ENCODE measurements at regions not wholly inside any gene's neighbourhood (a gene's known extent, or its start where the extent isn't known, plus 50 kb on each side); places are given as distances from the start of the nearest gene placed in this dataset.

- H3K36me3 ChIP-seq = no peaks in the 10 kb centered on the region
- no peak overlapping the region for H3K27ac ChIP-seq
- H3K4me1 ChIP-seq = no peaks in the 10 kb centered on the region
- H3K4me3 ChIP-seq (replicated peaks in 1 of 3) = no peak overlapping the region
- no peak for TF ChIP-seq POLR2A (IDR thresholded peaks at IDR 0.05)
- TF ChIP-seq, protein P1, sequence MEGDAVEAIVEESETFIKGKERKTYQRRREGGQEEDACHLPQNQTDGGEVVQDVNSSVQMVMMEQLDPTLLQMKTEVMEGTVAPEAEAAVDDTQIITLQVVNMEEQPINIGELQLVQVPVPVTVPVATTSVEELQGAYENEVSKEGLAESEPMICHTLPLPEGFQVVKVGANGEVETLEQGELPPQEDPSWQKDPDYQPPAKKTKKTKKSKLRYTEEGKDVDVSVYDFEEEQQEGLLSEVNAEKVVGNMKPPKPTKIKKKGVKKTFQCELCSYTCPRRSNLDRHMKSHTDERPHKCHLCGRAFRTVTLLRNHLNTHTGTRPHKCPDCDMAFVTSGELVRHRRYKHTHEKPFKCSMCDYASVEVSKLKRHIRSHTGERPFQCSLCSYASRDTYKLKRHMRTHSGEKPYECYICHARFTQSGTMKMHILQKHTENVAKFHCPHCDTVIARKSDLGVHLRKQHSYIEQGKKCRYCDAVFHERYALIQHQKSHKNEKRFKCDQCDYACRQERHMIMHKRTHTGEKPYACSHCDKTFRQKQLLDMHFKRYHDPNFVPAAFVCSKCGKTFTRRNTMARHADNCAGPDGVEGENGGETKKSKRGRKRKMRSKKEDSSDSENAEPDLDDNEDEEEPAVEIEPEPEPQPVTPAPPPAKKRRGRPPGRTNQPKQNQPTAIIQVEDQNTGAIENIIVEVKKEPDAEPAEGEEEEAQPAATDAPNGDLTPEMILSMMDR (IDR thresholded peaks at IDR 0.05) = no peak
- no peaks in the 10 kb centered on the region for H3K9me3 ChIP-seq
- H3K27me3 ChIP-seq = no peaks in the 10 kb centered on the region
- intact Hi-C loops (cut with DNase I) = no loop called here
- WGBS, 2 donors = 93 to 95% methylated on average over 1 of the region's 1 CpG
- DNase-seq = no peak
Measured at GRCh38 chr1:189357317-189357716, 1120.3 kb downstream of the BRINP3 start.

- TF ChIP-seq, protein P1 (IDR thresholded peaks at IDR 0.05) = no peak
- TF ChIP-seq POLR2A (IDR thresholded peaks at IDR 0.05) = no peak
- no peak for DNase-seq
- Histone ChIP-seq H3K4me3 (replicated peaks in 1 of 3) (no peak overlapping the region), H3K27ac (no peak overlapping the region), H3K4me1 (no peaks in the 10 kb centered on the region), H3K27me3 (no peaks in the 10 kb centered on the region), H3K9me3 (no peaks in the 10 kb centered on the region), H3K36me3 (no peaks in the 10 kb centered on the region)
- intact Hi-C loops (cut with DNase I) = no loop called here
Measured at GRCh38 chr1:189369612-189370011, 1108.1 kb downstream of the BRINP3 start.

GRCh38 chr1:189374816-189375215, 1102.8 kb downstream of the BRINP3 start:
- H3K27me3 ChIP-seq = no peaks in the 10 kb centered on the region
- H3K9me3 ChIP-seq = no peaks in the 10 kb centered on the region
- no peaks in the 10 kb centered on the region for H3K36me3 ChIP-seq
- intact Hi-C loops (cut with DNase I) = no loop called here
- no peaks in the 10 kb centered on the region for H3K4me1 ChIP-seq
- no peak overlapping the region for H3K4me3 ChIP-seq (replicated peaks in 1 of 3)
- DNase-seq = no peak
- no peak overlapping the region for H3K27ac ChIP-seq
- TF ChIP-seq POLR2A (IDR thresholded peaks at IDR 0.05) = no peak
- TF ChIP-seq, protein P1 (IDR thresholded peaks at IDR 0.05) = no peak
- WGBS, 2 donors = 73 to 79% methylated on average over 3 of the region's 3 CpGs

DNA sequence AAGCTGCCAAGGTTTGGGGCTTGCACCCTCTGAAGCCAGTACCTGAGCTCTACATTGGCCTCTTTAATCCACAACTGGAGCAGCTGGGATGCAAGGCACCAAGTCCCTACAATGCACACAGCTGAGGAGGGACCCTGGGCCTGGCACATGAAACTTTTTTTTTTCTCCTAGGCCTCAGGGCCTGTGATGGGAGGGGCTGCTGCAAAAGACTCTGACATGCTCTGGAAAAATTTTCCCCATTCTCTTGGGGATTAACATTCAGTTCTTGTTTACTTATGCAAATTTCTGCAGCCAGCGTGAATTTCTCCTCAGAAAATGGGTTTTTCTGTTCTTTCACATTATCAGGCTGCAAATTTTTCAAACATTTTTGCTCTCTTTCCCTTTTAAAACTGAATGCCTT, 1072.2 kb downstream of the BRINP3 start:
- no peak for DNase-seq
- H3K27ac ChIP-seq = no peak overlapping the region
- H3K27me3 ChIP-seq = no peaks in the 10 kb centered on the region
- H3K4me3 ChIP-seq (replicated peaks in 1 of 3) = no peak overlapping the region
- intact Hi-C loops (cut with DNase I) = no loop called here
- TF ChIP-seq, protein P1 (IDR thresholded peaks at IDR 0.05) = no peak
- TF ChIP-seq POLR2A (IDR thresholded peaks at IDR 0.05) = no peak
- no peaks in the 10 kb centered on the region for H3K36me3 ChIP-seq
- H3K9me3 ChIP-seq = no peaks in the 10 kb centered on the region
- H3K4me1 ChIP-seq = no peaks in the 10 kb centered on the region
- 20 to 53% methylated on average over 1 of the region's 1 CpG for WGBS, 2 donors

DNA sequence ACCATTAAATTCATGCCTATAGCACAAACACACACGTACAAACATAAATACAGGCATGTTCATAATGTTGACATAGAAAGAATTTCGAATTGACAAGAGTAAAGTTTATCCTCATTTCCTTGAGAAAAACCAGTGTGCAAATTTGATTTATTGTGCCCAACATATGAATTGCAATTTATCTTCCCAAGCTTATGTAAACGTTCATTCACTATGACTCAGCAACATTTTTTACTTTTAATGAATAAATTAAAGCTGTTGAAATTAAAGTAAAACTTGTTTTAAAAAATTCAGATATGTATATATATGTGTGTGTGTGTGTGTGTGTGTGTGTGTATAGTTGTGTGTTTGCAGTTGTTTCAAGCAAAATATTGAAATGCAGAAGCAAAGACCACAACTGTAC, 1067.9 kb downstream of the BRINP3 start:
- WGBS, 2 donors = 60 to 63% methylated on average over 3 of the region's 3 CpGs
- no peak for DNase-seq
- Histone ChIP-seq H3K27me3 (no peaks in the 10 kb centered on the region), H3K4me1 (no peaks in the 10 kb centered on the region), H3K27ac (no peak overlapping the region), H3K36me3 (no peaks in the 10 kb centered on the region), H3K4me3 (replicated peaks in 1 of 3) (no peak overlapping the region), H3K9me3 (no peaks in the 10 kb centered on the region)
- no peak for TF ChIP-seq POLR2A (IDR thresholded peaks at IDR 0.05)
- TF ChIP-seq, protein P1 (IDR thresholded peaks at IDR 0.05) = no peak
- intact Hi-C loops (cut with DNase I) = no loop called here
